GM10266 (cell line): ENCODE measurements at regions not wholly inside any gene's neighbourhood (a gene's known extent, or its start where the extent isn't known, plus 50 kb on each side); places are given as distances from the start of the nearest gene placed in this dataset.

Experiments
- DNase-seq: peaks from one replicate; pipeline ENCODE4 v3.0.0; 2012; ENCODE audit errors: extremely low spot score
- CTCF ChIP-seq: IDR thresholded peaks from 2 replicates; pipeline ENCODE4 v1.5.1; 2012; ENCODE audit warnings: mild to moderate bottlenecking, low read depth; ENCODE audit not compliant: control insufficient read depth, insufficient read depth; ENCODE audit errors: missing control alignments

GRCh38 chr7:112596260-112596659 is 115.5 kb downstream of the LSMEM1 start:
- no peak for DNase-seq
- no peak for TF ChIP-seq CTCF

- no peak for DNase-seq
- TF ChIP-seq CTCF = no peak
Measured at GRCh38 chr7:112596981-112597380, 116.2 kb downstream of the LSMEM1 start.

- TF ChIP-seq CTCF = no peak
- DNase-seq = no peak
Measured at GRCh38 chr7:112603673-112604072, 122.9 kb downstream of the LSMEM1 start.

GRCh38 chr7:112610636-112611035 is 129.8 kb downstream of the LSMEM1 start:
- no peak for DNase-seq
- TF ChIP-seq CTCF = no peak

- TF ChIP-seq CTCF = no peak
- DNase-seq = no peak
Measured at GRCh38 chr7:112615701-112616100, 134.9 kb downstream of the LSMEM1 start.

GRCh38 chr7:112616295-112616694 is 135.5 kb downstream of the LSMEM1 start:
- no peak for DNase-seq
- TF ChIP-seq CTCF = no peak

GRCh38 chr7:112619343-112619742 is 138.6 kb downstream of the LSMEM1 start:
- no peak for TF ChIP-seq CTCF
- no peak for DNase-seq
